HAP-1 (cell line): ENCODE measurements at regions not wholly inside any gene's neighbourhood (a gene's known extent, or its start where the extent isn't known, plus 50 kb on each side); places are given as distances from the start of the nearest gene placed in this dataset.

ENCODE experiments used
- DNase-seq, 2 experiments: peaks; one replicate each; pipeline ENCODE4 v3.0.0-alpha.2; 2016 to 2020; ENCODE audit warnings: low spot score in 2 of 2
- H3K27me3 ChIP-seq: fragments of 250-450 bp; sonication (Bioruptor Pico); 2 replicates; pipeline ENCODE4 v1.5.1; 2020; ENCODE audit warnings: low read depth, mild to moderate bottlenecking, moderate library complexity
- H3K36me3 ChIP-seq: fragments of 250-450 bp; sonication (Bioruptor Pico); replicated peaks from 2 replicates; pipeline ENCODE4 v1.5.1; 2020; ENCODE audit warnings: mild to moderate bottlenecking
- H3K4me1 ChIP-seq: fragments of 250-450 bp; sonication (Bioruptor Pico); 2 replicates; pipeline ENCODE4 v1.5.1; 2020; ENCODE audit warnings: mild to moderate bottlenecking
- H3K4me3 ChIP-seq: fragments of 250-450 bp; sonication (Bioruptor Pico); 2 replicates; pipeline ENCODE4 v1.5.1; 2020; ENCODE audit warnings: mild to moderate bottlenecking, moderate library complexity
- H3K9me3 ChIP-seq: fragments of 250-450 bp; sonication (Bioruptor Pico); 2 replicates; pipeline ENCODE4 v1.5.1; 2020; ENCODE audit warnings: mild to moderate bottlenecking, moderate library complexity
- in situ Hi-C: fragments of 300-500 bp; cut with MboI; formaldehyde crosslinking; loops from 3 replicates; pipeline ENCODE4 v1.14.3; 2020; ENCODE audit warnings: low sequenced_read_pairs, inconsistent platforms, mixed read lengths

DNA sequence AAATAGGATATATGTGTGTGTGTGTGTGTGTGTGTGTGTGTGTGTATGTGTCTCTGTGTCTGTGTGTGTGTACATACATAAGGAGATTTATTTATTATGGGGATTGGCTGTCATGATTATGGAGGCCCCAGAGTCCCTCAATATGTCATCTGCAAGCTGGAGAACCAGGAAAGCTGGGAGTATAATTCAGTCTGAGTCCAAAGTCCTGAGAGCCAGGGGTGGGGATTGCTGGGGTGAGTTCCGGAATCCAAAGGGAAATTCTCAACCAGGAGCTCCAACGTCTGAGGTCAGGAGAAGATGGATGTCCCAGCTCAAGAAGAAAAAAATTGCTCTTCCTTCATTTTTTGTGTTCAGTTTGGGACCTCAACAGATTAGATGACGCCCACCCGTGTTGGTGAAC lies 50.7 kb upstream of the PLPP4 start:
- DNase-seq, result no peak
- in situ Hi-C loops, result no loop called here
- no peaks in the 10 kb centered on the region for H3K36me3 ChIP-seq
- no peaks in the 10 kb centered on the region for H3K9me3 ChIP-seq
- H3K4me3 ChIP-seq, result no peak overlapping the region
- H3K4me1 ChIP-seq, result no peaks in the 10 kb centered on the region
- H3K27me3 ChIP-seq, result no peaks in the 10 kb centered on the region
